Stimulated activated naive CD8-positive, alpha-beta T cell treated with anti-CD3 and anti-CD28 coated beads, Interleukin-15, Interleukin-2, amounts not matched to agents 100 U/mL and 50 U/mL, for 24 hours (primary cell): ENCODE measurements at regions not wholly inside any gene's neighbourhood (a gene's known extent, or its start where the extent isn't known, plus 50 kb on each side); places are given as distances from the start of the nearest gene placed in this dataset.

Experiments
- ATAC-seq: fragments of 150-1000 bp; cut with Tn5 transposase; one replicate; pipeline ENCODE4 v1.10.0; 2021
- DNase-seq: peaks from one replicate; pipeline ENCODE4 v3.0.0; 2021

- DNase-seq (no peak), ATAC-seq (no peak)
Observed at GRCh38 chr6:120627612-120628011, 706.7 kb downstream of the TBC1D32 start.

- no peak for ATAC-seq
Observed at GRCh38 chr6:120622127-120622631, 712.1 kb downstream of the TBC1D32 start.

GRCh38 chr6:120620900-120621299, 713.4 kb downstream of the TBC1D32 start:
- no peak for DNase-seq
- no peak for ATAC-seq

More at GRCh38 chr6:120622127-120622631, 712.1 kb downstream of the TBC1D32 start:
- no peak for DNase-seq

GRCh38 chr6:120615238-120615637, 719.0 kb downstream of the TBC1D32 start:
- no peak for ATAC-seq
- DNase-seq: no peak

- DNase-seq (no peak), ATAC-seq (no peak)
Observed at GRCh38 chr6:120614723-120615122, 719.6 kb downstream of the TBC1D32 start.

- DNase-seq: no peak
- ATAC-seq: no peak
Observed at GRCh38 chr6:120608826-120609225, 725.5 kb downstream of the TBC1D32 start.

GRCh38 chr6:120606743-120607142, 727.5 kb downstream of the TBC1D32 start:
- no peak for ATAC-seq
- DNase-seq: no peak

- ATAC-seq: no peak
- no peak for DNase-seq
Observed at GRCh38 chr6:120604510-120604909, 729.8 kb downstream of the TBC1D32 start.

- no peak for ATAC-seq
- DNase-seq: no peak
Observed at GRCh38 chr6:120590611-120591010, 743.7 kb downstream of the TBC1D32 start.

GRCh38 chr6:120588424-120588823, 745.9 kb downstream of the TBC1D32 start:
- no peak for ATAC-seq
- DNase-seq: no peak

- no peak for ATAC-seq
Observed at GRCh38 chr6:120587381-120587780, 746.9 kb downstream of the TBC1D32 start.

GRCh38 chr6:120584111-120584760, 750.0 kb downstream of the TBC1D32 start:
- ATAC-seq (no peak), DNase-seq (no peak)

More at GRCh38 chr6:120587381-120587780, 746.9 kb downstream of the TBC1D32 start:
- DNase-seq: no peak

- DNase-seq (no peak), ATAC-seq (no peak)
Observed at GRCh38 chr6:120576061-120576460, 758.2 kb downstream of the TBC1D32 start.

GRCh38 chr6:120569714-120570113, 764.6 kb downstream of the TBC1D32 start:
- DNase-seq: no peak
- ATAC-seq: no peak

- ATAC-seq (no peak), DNase-seq (no peak)
Observed at GRCh38 chr6:120564779-120565178, 769.5 kb downstream of the TBC1D32 start.

GRCh38 chr6:120558294-120558693, 776.0 kb downstream of the TBC1D32 start:
- ATAC-seq (no peak), DNase-seq (no peak)

- ATAC-seq (no peak), DNase-seq (no peak)
Observed at GRCh38 chr6:120557554-120557953, 776.7 kb downstream of the TBC1D32 start.

GRCh38 chr6:120556491-120556890, 777.8 kb downstream of the TBC1D32 start:
- DNase-seq (no peak), ATAC-seq (no peak)

GRCh38 chr6:120553353-120553752, 780.9 kb downstream of the TBC1D32 start:
- ATAC-seq: no peak
- DNase-seq: no peak

- no peak for ATAC-seq
- DNase-seq: no peak
Observed at GRCh38 chr6:120545353-120545752, 788.9 kb downstream of the TBC1D32 start.

GRCh38 chr6:120534954-120535353, 799.3 kb downstream of the TBC1D32 start:
- ATAC-seq: no peak
- no peak for DNase-seq

- ATAC-seq: no peak
- no peak for DNase-seq
Observed at GRCh38 chr6:120526576-120526975, 807.7 kb downstream of the TBC1D32 start.

- DNase-seq (no peak), ATAC-seq (no peak)
Observed at GRCh38 chr6:120514544-120514943, 819.7 kb downstream of the TBC1D32 start.

- DNase-seq: no peak
- no peak for ATAC-seq
Observed at GRCh38 chr6:120511712-120512111, 822.6 kb downstream of the TBC1D32 start.
